Stimulated activated CD8-positive, alpha-beta memory T cell treated with anti-CD3 and anti-CD28 coated beads, Interleukin-12 subunit alpha, Interleukin-12 subunit beta, amount 100 ng/mL, for 24 hours (primary cell): ENCODE measurements at regions not wholly inside any gene's neighbourhood (a gene's known extent, or its start where the extent isn't known, plus 50 kb on each side); places are given as distances from the start of the nearest gene placed in this dataset.

Experiments used
- DNase-seq: peaks from one replicate; pipeline ENCODE4 v3.0.0-alpha.2; 2020; ENCODE audit errors: extremely low read depth

DNA sequence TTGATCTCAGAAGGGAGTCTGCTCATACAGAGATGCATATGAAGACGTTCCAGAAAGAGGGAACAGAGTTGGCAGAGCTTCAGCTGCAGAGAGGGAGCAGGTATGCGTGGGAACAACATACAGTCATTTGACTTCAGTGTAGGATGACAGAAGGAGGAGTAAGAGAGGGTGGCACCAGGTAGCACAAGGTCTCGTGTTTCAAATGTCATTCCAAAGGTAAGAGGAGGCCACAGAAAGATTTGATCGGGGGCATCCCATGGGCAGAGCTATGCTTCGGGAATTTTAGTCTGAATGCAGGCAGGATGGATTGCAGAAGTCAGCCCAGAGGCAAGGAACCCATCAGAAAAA lies 367.1 kb downstream of the CDK5RAP2 start:
- DNase-seq: no peak

DNA sequence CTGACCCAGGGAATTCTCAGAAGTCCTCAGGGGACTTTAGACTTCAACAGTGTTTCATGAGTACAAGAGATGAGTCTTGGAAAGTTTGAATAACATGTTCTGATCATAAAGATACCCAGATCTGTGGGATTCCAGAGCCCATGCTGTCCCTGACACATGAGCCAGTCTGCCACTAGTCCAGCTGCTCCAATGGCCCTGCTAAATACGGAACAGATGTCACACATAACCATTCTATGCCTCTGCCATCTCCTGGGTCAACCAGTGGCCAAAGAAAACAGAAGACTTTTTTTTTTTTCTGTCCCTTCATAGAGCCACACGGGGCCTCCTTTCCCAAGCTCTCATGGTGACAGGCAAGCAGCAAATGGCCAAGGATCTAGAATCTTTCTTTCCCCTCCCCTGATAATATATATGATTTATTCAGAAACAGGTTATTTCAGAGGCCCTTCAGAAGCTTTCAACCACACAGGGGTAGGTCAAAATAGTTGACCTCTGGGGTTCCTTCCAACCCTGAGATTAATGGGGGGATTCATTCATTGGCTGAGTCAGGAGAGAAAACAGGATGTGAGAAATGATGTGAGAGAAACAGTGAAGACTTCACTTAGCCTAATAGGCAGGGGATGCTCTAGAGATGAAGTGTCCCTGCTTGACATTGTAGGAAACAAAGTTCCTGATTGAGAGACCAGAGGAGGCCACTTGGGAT lies 367.7 kb downstream of the CDK5RAP2 start:
- no peak for DNase-seq

DNA sequence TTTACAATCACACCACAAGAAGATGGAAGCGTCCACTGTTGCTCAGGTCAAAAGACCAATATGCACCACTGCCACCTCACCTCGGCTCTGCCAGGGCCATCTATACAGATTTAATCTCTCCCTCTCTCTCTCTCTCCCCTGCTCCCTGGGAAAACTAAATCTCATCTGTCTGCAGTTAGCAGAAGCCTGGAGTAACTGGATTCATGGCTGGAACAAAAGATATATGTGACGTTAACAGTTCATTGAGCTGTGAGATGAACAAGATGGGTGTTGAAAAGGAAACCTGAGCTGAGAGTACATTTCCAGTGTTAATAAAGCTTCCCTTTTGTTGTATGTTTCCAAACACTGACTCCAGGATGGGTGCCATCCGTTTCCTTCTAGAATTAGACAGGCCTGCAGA lies 369.7 kb downstream of the CDK5RAP2 start:
- DNase-seq: no peak

DNA sequence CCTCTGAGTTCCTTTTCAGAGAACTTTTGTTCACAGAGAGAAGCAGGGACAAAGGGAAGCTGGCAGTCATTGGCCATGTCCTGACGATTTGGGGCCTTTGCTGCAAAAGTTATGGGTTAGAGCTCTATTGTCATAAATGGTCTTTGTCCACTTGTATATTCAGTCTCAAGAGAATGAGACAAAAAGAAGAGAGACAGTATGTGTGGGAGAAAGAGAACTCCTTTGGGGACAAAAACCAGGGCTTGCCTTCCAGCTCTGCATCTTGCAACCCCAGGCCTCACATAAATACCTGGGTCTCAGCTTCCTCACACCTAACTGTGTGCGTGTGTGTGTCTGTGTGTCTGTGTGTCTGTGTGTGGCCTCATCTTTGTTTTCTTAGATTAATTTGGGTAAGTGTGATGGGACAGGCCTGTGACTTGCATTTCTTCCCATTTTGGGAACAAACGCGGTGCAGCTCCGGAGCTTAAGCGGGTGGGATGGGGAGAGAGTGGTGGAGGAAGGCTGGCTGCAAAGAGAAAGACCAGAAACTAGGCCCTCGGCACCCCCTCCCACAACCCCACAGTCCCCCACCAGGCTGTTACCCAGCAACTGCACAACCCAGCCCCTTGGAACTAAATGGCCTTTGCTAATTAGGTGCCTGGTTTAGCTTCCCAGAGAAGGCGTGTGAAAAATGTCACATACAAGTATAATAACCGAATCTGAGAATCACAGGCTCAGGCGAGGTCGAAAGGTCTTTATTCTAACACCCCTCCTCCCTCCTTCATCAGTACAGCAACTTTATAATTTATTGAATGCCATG lies 376.9 kb downstream of the CDK5RAP2 start:
- DNase-seq: no peak

DNA sequence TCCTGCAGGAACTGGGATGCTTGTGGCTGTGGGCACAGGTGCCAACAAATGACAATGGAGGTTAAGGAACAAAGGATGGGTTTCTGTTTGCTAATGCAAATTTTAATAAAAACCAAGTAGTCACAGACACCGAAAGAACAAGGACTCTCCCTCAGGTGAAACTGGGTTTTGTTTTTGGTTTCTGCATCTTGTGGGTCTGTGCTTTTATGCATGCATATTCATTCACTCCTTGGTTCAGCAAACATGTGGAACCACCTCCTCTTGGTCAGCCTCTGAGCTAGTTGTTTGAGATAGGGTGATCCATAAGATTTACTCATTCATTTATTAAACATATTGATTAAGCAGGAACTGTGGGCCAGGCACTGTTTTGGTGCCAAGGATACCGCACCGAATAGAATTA lies 381.9 kb downstream of the CDK5RAP2 start:
- no peak for DNase-seq

DNA sequence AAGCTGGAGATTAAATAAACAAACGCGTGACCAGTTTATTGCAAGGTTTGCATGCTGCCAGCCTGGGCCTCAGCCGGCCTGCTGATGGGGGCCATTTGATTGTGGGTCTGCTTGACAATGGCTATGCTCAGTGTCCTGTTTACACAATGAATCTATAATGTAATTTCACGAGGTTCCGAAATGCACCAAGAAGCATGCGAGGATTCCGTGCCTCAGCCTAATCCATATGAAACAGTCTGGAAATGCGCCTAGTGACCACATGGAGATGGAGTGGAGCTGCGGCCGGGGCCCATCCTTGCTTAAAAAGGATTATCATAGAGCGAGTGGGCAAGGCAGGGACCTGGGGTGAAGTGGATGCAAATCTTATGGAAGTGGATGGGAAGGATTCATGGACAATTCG lies 382.4 kb downstream of the CDK5RAP2 start:
- DNase-seq: no peak

DNA sequence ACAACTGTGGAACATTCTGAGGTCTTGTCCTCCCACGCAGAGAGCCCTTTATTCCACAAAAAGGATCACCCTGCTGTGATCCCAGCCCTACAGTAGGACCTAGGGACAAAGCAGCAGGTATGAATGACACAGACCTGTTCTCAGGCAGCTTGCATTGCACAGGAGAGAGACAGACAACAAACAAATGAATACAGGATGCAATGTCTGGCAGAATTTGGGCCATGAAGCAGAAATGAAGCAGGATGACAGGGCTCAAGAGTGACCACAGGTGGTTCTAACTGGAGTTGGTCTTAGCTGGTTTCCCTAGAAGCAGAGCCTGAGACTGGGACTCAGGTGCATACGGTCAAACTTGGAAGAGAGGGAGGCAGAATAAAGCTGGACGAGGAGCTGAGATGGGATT lies 388.8 kb downstream of the CDK5RAP2 start:
- no peak for DNase-seq

DNA sequence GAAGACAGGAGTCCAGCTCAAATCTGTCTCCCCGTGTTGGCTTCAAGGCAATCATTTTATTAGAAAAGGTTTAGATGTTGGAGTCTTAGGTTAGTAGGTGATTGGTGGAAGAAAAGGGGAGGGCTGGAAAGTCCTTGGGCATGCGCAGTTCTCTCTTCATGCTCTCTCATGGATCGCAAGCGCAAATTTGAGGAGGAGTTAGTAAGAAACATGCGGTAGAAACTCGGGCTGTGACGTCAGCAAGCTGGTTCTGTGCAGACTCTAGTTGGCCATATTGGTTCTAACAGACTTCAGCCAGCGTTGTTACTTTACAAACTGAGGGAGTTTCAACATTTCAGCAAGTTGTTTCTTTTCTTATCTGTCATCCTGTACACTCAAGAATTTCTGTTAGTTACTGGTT lies 392.2 kb downstream of the CDK5RAP2 start:
- no peak for DNase-seq

DNA sequence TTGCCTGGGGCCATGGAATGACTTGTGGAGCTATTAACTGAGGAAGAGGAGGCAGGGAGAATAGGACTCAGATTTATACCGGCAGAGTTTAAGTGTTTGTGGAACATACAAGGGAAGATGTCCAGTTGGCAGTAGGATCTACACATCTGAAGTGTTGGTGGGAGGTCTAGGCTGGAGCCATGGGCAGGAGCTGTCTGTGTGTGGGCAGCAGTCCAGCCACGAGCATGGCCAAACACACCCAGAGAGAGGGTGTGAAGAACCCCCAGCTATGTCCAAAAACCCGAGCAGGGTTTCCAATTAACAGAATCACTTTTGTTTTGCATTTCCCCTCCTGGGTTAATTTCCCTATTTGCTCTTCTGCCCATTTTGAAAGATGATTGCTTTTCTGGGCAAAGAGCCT lies 393.7 kb downstream of the CDK5RAP2 start:
- DNase-seq: no peak

DNA sequence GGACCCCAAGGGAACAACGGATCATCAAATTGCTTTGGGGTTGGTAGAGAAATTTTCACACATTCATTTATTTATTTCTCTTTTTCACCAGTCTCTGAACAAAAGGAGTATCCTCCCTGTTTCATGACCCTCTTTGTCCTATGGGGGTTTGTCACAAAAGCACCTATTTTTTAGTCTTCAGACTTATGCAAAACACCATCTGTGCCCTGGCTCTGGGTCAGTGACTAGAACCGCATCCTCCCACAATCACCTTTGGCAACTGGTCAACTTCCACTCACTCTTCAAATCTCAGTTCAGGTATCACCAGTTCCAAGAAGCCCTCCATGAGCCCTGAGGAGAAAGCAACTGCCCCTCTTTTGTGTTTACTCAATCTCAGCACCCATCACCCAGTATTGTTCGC lies 395.7 kb downstream of the CDK5RAP2 start:
- DNase-seq: no peak

DNA sequence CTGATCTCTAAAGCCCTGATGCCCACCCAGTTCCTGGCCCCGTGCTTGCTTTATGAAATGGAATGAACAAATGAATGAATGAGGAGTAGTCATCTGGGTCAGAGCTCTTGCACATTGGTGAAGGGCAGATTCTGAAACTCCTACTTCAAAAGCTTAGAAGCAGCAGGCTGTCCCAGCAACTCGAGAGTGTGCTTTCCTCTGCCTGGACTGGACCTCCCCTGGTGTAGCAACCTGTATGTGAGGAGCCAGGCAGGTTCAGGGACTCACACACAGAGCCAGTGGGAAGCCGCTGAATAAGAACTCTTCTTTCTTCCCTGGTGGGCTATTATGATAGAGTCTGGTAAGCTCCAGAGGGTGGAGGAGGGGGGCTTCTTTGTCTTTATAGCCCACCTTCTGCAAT lies 396.4 kb downstream of the CDK5RAP2 start:
- DNase-seq: no peak

DNA sequence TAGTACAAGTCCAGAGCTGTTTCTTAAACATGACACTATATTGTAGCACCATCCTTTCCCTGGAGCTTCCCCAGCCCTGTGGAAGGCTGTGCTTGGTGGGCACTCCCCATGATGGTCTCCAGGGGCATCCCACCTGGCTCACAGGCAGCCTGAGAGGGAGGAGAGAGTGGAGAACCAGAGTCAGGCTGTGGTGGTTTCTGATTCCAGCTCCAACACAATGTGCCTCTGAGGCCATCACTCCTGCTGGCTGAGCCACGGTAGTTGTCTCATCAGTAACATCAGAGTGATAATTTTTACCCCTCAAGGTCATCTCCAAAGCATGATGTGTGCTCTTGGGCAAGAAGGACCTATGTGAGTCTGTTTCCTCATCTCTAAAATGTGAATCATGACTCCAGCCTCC lies 398.0 kb downstream of the CDK5RAP2 start:
- no peak for DNase-seq

DNA sequence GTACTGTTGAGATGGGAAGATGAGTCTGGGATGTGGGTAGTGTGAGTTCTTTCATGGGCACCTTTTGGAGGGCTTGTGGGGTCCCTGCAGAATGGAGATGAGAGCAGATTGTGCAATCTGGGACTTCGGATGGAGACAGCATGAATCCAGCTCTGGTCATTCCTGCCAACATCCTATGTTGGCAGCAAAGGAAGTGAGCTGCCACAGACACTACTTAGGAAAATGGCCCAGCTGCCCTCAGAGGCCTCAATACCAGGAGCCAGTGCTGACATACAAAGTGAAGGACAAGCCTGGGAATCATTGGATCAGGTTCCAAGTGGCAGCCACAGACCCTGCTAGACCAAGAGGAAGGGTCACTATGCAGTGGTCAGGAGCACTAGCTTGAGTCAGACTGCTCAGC lies 402.8 kb downstream of the CDK5RAP2 start:
- DNase-seq: no peak

DNA sequence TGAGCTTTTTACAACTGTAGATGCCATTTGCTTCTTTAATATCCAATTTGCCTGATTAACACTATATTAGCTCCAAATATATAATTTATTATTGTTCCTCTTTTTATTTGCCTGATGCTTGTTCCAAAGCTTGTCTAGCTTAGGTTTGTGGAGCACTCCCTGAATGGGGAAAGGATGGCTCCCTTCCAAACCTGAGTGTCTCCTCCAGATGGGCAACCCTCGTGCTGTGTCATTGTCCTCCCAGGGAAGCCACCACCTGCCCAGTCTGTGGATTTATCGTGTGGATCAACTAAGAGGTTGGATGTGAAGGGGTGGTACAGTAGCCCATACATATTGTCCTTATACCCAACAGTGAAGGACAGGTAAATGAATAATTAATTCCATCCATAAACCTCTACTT lies 404.9 kb downstream of the CDK5RAP2 start:
- no peak for DNase-seq

DNA sequence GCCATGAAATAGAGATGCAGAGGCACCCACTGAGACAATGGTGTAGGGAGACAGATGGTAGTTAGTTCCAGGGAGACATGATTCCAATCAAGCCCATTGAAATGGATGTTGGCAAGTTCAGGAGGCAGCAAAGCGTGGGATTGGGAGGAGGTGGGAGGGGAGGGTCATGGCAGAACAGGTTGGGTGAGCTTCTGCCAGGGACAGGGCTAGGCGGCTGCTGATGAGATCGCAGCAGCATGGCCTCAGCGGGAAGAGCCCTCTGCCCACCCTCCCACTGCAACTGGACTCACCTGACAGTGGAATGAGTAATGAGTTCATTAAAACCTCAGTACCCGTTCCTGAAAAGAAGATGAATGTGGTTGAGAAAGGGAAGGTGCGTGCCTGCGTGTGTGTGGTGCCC lies 418.2 kb downstream of the CDK5RAP2 start:
- no peak for DNase-seq

DNA sequence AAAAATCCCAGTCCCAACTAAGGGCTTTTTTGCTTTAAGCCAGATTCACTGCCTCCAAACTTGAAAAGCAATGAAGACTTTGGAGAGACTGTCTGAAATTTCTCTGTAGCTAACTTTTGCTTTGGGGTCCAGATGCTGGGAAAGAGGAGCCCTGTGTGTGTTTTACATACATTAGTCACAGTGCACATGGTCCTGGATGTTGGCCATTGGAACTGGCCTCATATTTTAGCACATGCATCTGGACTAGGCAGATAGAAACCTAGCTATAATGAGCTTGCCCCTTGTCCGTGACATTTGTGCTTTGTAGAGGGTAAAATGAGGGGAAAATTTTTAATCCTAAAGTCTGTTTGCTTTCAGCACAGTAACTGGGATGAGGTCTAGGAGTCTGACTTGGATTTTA lies 421.7 kb downstream of the CDK5RAP2 start:
- DNase-seq: no peak

DNA sequence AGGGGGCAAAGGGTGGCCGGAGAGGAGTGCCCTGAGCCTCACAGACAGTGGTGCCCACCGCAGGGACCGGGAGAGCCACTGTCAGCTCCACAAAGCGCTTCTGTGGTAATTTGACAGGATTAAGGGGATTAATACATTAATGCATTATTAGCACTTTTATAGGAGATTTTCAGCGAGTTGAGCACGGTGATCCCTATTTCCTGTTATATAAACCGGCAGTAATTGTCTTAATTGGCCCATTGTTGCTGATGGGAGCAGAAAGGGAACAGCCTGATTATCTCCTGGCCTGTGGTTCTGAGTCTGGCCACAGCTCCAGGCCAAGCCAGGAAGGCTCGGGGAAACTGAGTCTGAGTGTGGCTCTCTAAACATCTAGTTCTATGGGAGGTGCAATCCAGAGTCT lies 423.6 kb downstream of the CDK5RAP2 start:
- no peak for DNase-seq

DNA sequence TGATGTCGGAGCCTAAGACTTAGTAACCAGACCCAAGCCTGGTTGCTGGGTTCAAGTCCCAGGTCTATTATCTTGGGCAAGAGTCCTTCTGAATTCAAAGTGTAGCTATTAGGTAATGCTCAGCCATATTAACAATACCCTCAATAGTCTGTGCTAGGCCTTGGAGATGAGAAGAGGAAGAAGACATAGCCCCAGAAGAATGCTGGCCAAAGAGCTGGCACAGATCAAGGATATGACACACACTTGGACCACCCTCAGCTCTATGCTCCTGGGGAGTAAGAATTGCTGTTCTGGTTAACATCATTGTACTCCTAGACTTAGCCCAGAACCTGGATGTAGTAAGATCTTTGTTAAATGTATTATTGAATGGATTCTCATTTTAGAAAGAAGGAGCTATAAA lies 426.7 kb downstream of the CDK5RAP2 start:
- no peak for DNase-seq

DNA sequence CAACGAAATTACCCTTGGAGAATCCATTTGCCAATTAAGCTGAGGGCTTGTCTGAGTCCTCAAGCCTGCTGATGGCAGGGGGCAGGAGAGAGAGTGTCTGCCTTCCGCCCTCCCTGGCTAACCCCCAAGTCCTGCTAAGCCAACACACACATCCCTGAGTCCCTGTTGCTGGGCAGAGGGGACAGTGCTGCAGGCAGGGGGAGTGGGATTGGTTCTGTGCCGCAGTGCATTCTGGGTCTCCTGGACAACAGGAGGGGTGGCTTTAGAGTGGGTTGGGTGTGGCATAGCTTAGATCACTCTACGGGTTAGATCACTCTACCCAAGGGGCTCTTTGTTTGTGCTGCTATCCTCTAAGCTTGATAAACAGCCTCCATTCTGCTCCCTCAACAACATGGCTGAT lies 427.7 kb downstream of the CDK5RAP2 start:
- DNase-seq: no peak

DNA sequence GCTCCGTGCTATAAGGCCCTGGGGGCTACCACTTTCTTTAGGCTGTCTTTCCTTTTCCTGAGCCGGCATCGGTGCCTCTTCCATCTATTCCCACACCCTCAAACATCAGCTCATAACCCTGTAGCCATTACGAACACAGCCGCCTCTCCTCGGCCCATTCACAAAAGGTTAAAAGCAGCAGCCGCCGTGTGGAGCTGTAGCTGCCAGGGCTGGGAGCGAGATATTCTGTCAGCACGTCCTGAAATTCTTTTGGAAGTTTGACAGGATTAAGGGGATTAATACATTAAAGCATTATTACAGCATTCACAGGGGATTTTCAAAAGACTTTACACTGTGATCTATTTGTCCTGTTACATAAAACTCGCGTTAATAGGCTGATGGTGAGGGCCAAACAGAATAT lies 428.2 kb downstream of the CDK5RAP2 start:
- DNase-seq: no peak

DNA sequence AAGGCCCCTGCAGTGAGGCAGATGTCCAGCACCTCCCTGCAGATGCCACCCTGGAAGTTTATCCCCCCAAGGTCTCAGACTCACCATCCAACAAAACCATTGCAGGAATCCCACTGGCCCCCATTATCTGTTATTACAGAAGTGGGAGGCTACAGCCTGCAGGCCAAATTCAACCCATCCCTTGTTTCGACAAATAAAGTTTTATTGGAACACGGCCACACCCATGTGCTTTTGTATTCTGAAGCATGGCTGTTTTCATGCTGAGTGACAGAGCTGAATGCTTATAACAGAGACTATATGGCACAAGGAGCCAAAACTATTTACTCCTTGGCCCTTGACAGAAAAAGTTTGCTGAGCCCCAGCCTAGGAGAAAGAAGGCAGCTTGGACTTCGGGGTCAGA lies 428.8 kb downstream of the CDK5RAP2 start:
- no peak for DNase-seq

DNA sequence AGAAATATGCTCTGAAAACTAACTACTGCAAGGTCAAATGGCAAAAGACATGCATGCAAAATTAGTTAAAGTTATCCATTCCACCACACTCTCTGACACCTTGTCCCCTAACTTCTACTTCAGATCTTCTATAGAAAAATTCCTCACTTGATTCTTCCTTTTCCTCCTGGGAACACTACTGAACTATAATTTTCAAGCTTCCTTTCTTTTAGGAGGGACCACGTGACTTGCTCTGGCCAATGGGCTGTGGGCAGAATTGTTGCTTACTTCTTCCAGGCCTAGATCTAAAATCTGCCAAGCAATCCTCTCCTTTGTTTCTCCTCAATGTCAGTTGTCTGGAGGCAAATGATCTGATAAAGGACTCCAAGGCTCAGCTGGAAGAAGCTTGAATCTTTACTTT lies 441.0 kb downstream of the CDK5RAP2 start:
- DNase-seq: no peak

DNA sequence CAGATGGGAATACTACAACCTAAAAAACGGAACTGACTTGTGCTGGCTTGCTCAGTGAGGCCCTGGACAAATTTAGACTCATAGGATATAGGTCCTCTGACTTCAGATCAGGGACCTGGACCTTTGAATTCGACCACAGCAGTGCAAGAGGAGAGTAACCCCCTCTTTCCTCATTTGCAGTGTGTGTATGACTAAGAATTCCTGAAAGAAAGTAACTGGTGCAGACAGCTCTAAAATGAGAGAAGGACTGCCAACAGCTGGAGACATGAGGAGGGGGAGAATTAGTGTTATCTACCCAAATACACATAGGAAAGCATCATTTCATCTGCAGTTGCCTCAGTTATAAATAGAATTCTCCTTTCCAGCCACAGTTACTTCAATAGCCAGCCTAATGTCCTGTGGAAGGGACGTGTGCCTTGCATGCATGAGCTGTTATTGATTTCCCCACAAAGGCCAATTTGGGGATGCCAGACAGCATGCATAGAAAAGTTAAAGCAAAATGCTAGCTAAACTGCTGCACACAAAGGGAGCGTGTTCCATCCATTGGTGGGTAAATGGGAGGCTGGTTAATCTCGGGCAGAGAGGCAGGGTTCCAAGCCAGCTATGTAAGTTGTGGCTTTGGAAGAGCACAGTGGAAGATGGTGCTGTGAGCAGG lies 442.7 kb downstream of the CDK5RAP2 start:
- DNase-seq: no peak
